ENCODE measurements at regions not wholly inside any gene's neighbourhood (a gene's known extent, or its start where the extent isn't known, plus 50 kb on each side); places are given as distances from the start of the nearest gene placed in this dataset.

GRCh38 chr7:155360495-155361345 lies 63.0 kb downstream of the INSIG1 start:
- no peak for DNase-seq (ENCODE audit: low read depth)

GRCh38 chr7:155361346-155361680 lies 63.6 kb downstream of the INSIG1 start:
- DNase-seq (ENCODE audit: low read depth): no peak

- no peak for DNase-seq (ENCODE audit: low read depth)
Observed at GRCh38 chr7:155361947-155362346, 64.3 kb downstream of the INSIG1 start.

GRCh38 chr7:155362380-155363145 lies 64.9 kb downstream of the INSIG1 start:
- DNase-seq (ENCODE audit: low read depth): no peak

DNA sequence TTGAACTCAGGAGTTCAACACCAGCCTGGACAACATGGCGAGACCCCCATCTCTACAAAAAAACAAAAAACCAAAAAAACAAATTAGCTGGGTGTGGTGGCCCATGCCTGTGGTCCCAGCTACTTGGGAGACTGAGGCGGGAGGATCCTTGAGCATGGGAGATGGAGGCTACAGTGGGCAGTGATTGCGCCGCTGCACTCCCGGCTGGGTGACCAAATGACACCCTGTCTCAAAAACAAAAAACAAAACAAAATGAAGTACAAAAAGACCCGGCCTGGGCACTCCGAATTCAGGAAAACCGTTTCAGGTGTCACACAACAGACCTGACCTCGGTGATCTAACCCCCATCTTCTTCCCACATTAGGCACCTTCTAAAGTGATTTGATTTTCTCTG lies 65.5 kb downstream of the INSIG1 start:
- DNase-seq (ENCODE audit: low read depth): no peak

DNA sequence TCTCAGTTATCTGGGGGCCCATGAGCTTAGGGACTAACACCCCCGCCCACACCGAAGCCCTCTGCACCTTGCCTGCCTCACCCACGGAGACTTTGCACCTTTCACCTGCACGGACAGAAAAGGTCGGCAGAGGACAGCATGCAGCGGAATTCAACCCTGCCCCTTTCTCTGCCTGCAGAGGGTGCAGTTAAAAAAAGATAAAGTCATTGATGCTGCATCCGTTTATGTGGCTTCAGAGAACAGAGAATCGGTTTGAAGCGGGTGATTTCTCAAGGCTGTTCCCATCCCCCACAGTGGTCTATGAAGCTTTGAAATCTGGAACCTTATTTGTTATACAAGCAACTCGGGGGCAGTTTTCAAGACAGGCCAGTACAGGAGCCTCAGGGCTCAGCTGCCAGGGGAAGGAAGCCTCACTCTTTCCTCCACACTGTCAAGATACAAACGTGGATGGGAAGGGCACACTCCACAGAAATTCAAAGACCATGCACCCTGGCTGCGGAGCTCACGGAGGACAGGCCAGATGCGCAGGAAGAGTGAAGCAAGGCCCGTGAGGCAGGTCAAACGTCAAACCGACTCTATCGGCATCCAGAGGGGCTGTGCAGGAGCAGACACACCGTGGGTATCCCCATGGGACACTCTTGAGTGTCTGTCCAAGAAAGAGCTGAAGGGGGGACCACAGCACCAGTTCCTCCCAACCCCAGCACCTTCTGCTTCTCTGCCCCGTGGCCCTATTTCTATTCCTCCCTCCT lies 66.3 kb downstream of the INSIG1 start:
- DNase-seq (ENCODE audit: low read depth): no peak

DNA sequence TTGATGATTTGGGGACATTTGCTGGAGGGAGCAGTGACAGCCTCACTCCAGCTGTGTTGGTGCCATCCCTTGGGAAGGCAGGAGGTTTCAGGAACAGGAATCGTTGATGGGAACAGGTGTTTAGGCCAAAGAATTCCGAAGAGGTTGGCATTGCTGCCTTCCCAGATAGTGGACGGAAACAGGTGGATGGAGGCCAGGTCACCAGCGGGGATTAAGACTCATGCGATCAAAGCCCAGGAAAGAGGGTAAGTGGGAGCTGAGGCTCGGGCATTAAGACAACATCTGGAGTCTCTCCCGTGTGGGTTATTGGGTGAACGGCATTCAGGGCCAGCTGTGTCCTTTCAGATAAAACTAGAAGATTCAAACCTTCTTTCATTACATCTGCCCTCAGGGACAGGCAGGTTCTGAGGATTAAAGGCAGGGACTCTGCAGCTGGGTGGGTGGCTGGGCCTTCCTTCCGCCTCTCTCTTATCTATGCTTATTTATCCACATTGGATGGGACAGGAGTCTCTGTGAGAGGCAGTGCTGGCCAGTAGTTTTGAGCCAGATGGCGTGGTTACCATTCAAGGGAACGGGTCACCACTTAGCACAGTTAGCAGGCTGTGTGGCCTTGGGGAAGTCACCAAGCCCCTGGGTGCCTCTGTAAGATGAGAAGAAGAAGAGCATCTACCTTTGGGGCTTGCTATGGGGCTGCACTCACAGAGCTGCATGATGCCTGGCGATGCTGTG lies 67.6 kb downstream of the INSIG1 start:
- no peak for DNase-seq (ENCODE audit: low read depth)

DNA sequence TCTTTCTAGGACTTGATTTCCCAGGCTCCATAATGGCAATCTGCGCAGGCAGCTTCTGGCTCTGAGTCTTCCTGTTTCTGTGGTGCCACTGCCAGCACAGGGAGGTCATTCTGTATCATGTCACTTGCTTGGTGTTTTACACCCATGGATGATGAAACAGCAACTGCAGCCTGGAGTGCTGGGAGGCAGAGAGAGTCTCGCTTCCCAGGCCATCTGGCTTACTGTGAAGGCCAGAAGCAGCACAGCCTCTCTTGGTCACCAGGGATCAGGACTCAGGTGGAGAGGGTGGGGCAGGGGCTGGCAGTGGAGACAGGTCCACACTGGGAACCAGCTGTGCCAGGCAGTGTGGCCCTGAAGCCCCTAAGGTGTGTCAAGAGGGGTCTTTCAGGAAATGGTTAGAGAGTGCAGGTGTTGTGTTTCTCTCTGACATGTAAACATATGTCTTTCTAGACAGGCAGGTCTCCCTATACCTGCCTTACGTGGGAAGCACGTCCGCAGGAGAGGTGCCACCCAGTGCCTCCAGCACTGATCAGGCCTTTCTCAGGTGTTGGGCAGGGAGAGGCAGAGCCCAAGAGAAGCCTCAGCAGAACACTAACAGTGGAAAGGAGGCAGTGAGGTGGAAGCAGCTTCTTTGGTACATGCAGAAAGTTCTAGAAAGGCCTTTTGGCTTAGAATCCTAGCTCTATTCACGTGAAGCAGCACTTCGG lies 71.4 kb downstream of the INSIG1 start:
- no peak for DNase-seq (ENCODE audit: low read depth)

DNA sequence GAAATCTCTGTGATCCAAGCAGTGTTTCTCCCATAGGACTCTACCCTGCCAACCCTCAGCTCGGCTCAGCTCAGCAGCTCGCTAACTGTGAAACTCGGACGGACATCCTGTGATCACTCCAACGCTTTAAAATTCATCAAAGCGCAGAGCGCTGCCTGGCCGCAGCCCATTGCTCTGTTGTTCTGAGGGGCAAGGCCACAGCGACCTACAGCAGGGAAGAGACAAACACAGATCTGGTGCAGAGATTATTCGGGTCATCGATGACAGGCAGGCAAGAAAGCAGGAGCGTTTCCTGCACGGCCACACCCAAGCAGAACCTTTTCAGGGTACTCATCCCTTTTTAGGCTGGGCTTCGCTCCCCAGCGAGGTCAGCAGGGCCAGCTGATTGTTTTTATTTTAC lies 72.1 kb downstream of the INSIG1 start:
- DNase-seq (ENCODE audit: low read depth): no peak

GRCh38 chr7:155371331-155371883 lies 73.7 kb downstream of the INSIG1 start:
- no peak for DNase-seq (ENCODE audit: low read depth)

- no peak for DNase-seq (ENCODE audit: low read depth)
Observed at GRCh38 chr7:155371884-155372781, 74.5 kb downstream of the INSIG1 start.

- no peak for DNase-seq (ENCODE audit: low read depth)
Observed at GRCh38 chr7:155372782-155373358, 75.2 kb downstream of the INSIG1 start.

DNA sequence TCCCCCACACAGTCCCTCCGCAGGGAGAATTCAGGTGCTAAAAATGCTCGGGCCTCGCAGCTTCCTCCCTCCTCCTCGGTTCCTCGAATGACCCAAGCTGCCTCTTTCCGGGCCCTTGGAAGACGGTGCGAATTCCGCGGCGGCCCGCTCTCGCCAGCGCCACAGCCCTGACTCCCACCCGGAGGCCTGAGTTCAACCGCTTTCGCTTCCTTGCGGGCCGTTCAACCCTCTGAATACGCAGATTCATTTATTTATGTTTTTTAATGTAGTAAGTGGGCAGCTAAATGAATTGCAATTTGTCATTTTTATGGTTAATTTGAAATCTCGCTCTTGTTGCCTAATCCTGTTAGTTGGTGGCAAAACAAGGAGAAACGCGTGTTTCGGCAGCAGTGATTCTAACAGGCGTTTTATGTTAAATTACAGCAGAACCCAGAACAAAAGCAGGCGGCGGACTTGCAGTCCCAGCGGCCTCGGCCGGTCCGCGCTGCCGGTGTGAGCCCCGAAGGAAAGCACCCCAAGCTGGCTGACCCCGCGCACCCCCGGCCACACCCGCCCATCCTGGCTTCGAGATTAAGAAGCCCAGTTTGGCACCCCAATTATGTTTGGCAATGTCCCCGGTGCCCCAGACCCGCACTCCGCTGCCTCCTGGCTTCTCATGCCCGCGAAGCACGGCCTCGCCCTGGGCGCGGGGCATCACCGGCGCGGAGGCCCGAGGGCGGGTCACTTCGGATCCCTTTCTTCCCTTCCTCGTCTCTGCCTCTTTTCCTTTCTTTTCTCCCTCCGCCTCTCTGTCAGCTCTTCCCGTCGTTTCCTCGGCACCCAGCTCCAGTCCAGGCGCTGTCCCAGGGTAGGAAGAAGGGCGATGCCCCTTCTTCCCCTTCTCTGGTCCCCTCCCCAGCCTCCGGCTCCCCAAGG lies 75.9 kb downstream of the INSIG1 start:
- DNase-seq (ENCODE audit: low read depth): no peak

- DNase-seq (ENCODE audit: low read depth): no peak
Observed at GRCh38 chr7:155374276-155375252, 76.9 kb downstream of the INSIG1 start.

- DNase-seq (ENCODE audit: low read depth): no peak
Observed at GRCh38 chr7:155375337-155376277, 77.9 kb downstream of the INSIG1 start.
